ENCODE measurements at regions not wholly inside any gene's neighbourhood (a gene's known extent, or its start where the extent isn't known, plus 50 kb on each side); places are given as distances from the start of the nearest gene placed in this dataset.

DNA sequence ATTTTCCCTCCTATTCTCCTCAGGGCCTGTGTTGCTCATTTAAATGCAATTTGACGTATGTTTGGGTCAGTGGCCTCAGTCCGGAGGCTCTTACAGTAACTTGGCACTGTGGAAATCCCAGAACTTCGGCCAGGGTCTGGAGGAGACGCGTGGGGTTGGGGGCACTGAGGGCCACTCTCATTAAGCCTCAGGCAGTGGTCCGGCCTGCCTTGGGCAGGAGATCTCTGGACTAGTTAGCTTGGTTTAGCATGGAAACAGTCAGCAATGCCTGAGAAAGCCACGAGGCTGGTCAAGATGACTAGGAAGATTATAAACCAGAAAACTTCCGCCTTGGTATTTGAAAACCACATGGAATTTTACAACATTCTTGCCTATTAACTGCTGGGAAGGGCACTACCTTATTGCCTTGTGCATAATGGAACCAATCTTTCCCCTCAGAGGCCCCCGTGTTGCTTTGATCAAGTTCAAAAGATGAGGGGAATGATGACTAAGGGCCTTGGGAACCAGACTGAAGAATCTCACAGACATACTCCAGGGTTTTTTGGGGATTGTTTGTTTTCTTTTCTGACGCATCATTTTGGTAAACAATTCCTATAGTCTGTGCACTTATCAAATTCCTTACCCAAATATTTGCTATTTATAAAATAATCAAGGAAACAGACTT, 206.0 kb upstream of the PREP start:
- ATAC-seq (no peak), DNase-seq (no peak)
- H3K27me3 Mint-ChIP-seq: peaks cover 5% of the 10 kb centered on the region
- no peak overlapping the region for H3K27ac Mint-ChIP-seq
- no peak overlapping the region for H3K4me3 Mint-ChIP-seq
- H3K36me3 Mint-ChIP-seq (ENCODE audit: low read depth): no peaks in the 10 kb centered on the region
- H3K9me3 ChIP-seq (ENCODE audit: control insufficient read depth, low read length, poor library complexity, severe bottlenecking): no peaks in the 10 kb centered on the region
- peaks cover 2% of the 10 kb centered on the region for H3K4me1 Mint-ChIP-seq

DNA sequence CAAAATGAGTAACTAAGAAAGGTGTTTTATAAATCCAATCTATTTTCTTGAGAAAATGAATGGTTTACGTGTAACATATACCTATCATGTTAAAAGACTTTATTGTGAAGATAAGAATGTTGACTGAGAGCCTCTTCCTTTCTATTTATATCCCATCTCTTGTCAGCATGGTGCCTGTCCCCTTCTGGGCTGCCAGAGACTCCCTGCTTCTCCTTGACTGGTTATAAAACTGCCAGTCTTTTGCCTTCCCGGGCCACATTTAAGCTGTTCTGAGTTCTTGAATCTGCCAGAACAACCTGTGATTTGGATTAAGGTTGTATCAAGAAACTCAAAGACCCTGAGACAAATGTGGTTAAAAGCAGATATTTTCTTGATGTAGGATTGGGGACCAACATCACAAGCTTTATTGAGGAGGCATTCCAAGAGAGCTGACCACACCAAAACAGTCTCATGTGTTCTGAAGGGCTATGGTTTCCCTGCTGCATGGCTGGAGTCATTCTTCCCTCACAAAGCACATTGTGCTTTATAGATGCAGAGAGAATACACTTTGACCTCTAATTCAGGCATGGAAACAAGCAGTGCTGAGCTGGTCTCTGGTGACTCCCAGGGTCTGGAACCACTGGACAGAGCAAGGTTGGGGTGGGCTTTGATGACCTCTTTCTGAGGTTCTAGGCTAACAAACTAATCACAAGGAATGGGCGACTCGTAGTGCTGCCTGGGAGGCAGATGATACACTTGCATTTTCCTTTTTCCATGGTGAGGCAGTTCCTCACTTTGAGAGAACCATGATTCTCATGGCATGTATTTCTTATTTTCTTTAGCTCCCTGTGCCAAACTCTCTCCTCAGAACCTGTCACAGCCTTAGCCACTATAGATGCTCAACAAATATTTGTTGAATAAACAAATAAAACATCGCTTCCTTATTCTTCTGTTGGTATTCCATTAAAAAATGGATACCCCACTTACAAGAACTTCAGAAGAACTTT, 205.0 kb upstream of the PREP start:
- no peak overlapping the region for H3K27ac Mint-ChIP-seq
- DNase-seq: no peak
- H3K4me3 Mint-ChIP-seq: no peak overlapping the region
- ATAC-seq: no peak
- no peaks in the 10 kb centered on the region for H3K9me3 ChIP-seq (ENCODE audit: control insufficient read depth, low read length, poor library complexity, severe bottlenecking)
- H3K36me3 Mint-ChIP-seq (ENCODE audit: low read depth): no peaks in the 10 kb centered on the region
- H3K27me3 Mint-ChIP-seq: peaks cover 5% of the 10 kb centered on the region
- peaks cover 2% of the 10 kb centered on the region for H3K4me1 Mint-ChIP-seq

DNA sequence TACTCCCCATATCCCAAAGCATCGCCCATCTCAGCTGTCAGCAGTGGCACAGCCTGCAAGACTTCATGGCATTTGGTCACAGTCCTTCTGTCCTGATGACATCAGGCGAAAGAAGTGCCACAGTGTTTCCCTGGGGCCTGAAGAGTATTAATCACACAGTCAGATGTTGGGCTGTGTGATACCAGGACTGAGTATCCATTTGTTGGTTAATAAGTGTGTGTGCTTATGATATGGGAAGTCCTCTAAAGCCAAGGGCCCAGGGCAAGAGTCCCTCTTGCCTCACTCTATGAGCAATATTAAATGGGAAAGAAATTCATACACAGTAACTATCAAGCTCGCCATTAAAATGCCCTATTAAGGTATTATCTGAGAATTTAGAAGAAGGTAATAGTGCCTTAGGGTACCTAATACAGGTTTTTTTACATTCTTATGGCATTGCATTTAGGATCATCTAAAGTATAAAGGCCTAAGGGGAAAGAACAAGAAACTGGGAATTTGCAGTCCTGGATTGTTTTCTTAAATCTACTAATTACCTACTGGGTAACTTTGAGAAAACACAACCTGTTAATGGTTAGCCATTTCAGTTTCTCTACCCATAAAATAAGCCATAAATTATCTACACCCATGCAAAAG, 204.1 kb upstream of the PREP start:
- peaks cover 5% of the 10 kb centered on the region for H3K27me3 Mint-ChIP-seq
- peaks cover 2% of the 10 kb centered on the region for H3K4me1 Mint-ChIP-seq
- no peak overlapping the region for H3K27ac Mint-ChIP-seq
- no peak for ATAC-seq
- H3K36me3 Mint-ChIP-seq (ENCODE audit: low read depth): no peaks in the 10 kb centered on the region
- H3K4me3 Mint-ChIP-seq: no peak overlapping the region
- H3K9me3 ChIP-seq (ENCODE audit: control insufficient read depth, low read length, poor library complexity, severe bottlenecking): no peaks in the 10 kb centered on the region
- DNase-seq: no peak

DNA sequence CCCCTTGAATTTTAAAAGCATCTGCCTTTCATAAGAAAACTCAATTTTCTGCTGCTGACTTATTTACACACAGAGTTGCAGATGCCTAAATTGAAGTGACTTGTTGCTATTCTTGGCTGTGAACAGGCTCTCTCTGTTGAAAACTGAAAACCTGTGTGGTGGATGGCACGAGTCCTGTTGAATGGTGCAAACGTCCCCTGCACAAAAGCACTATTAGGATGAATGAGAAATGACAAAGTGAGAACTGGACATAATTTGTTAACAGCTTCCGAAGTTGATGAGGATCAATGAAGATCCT, 201.7 kb upstream of the PREP start:
- DNase-seq (no peak), ATAC-seq (no peak)
- Mint-ChIP-seq H3K4me3 (no peak overlapping the region), H3K27ac (no peak overlapping the region), H3K4me1 (peaks cover 11% of the 10 kb centered on the region), H3K36me3 (ENCODE audit: low read depth) (no peaks in the 10 kb centered on the region), H3K27me3 (peaks cover 10% of the 10 kb centered on the region)
- H3K9me3 ChIP-seq (ENCODE audit: control insufficient read depth, low read length, poor library complexity, severe bottlenecking): no peaks in the 10 kb centered on the region

DNA sequence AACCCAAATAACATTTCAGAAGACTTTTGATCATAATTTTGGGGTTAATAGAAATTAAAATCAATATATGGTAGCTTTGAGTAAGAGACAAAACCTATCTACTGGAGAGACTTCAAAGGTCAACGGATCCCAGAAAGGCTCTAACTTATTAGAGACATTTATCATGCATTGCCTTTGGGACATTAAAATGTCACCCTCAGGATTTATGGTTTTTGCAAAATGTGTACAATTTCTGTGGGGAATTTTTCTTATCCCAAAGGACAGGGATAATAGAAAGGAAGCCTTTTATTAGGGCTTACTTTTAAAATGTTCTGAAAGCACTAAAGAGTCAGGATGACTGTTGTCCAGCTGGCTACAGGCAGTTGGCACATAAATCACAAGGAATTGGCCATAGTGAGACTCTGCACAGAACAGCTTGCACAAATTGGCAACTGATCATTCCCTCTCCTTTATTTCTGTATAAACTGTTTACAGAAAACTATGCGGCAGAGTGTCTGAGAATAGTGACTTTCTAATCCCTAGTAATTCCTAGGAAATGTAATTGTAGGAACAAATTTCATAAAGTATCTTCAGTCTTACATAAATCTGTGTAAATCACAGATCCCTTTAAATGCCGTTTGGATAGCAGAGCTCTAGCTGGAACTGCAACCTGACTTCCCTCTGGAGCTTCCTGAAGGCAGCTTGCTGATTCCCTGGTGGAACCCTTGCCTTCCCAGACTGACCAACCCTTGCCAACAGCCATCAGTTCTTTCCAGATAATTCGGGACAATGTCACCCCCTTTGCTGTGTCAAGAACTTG, 201.1 kb upstream of the PREP start:
- no peak for DNase-seq
- no peak overlapping the region for H3K27ac Mint-ChIP-seq
- H3K4me3 Mint-ChIP-seq: no peak overlapping the region
- H3K27me3 Mint-ChIP-seq: peaks cover 10% of the 10 kb centered on the region
- ATAC-seq: no peak
- H3K9me3 ChIP-seq (ENCODE audit: control insufficient read depth, low read length, poor library complexity, severe bottlenecking): no peaks in the 10 kb centered on the region
- H3K36me3 Mint-ChIP-seq (ENCODE audit: low read depth): no peaks in the 10 kb centered on the region
- H3K4me1 Mint-ChIP-seq: peaks cover 11% of the 10 kb centered on the region

DNA sequence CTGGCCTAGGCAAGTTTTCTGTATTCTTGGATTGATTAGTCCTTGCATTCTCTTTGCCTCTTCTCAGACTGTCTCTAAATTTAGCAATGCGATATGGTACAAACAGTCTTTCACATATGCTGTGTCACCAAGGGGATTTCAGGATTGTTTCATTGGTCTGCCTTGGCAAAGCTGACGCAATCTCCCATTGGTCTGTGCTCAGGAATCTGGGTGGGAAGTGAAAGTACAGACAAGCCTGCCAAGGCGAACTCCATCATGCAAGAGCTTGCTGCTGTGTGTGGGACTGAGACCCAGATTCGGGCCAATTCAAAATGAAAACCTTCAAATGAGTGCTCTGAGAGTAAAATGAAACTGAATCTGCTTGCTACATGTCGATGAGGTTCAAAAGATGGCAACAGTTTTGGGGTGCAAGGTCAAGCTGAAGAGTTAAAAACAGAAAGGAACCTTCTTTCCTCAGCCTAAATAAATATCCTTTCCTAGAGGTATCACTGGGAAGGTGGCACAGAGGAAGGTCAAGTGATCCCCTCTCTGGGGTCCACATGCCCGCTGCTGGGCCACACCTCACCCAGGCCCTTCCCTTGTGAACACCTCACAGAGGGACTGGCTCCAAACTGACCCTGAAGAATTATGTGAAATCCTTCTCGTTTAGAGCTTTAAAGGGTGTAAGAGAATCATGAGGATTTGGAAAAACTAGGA, 198.8 kb upstream of the PREP start:
- ATAC-seq (peak; percentile 46), DNase-seq (no peak)

DNA sequence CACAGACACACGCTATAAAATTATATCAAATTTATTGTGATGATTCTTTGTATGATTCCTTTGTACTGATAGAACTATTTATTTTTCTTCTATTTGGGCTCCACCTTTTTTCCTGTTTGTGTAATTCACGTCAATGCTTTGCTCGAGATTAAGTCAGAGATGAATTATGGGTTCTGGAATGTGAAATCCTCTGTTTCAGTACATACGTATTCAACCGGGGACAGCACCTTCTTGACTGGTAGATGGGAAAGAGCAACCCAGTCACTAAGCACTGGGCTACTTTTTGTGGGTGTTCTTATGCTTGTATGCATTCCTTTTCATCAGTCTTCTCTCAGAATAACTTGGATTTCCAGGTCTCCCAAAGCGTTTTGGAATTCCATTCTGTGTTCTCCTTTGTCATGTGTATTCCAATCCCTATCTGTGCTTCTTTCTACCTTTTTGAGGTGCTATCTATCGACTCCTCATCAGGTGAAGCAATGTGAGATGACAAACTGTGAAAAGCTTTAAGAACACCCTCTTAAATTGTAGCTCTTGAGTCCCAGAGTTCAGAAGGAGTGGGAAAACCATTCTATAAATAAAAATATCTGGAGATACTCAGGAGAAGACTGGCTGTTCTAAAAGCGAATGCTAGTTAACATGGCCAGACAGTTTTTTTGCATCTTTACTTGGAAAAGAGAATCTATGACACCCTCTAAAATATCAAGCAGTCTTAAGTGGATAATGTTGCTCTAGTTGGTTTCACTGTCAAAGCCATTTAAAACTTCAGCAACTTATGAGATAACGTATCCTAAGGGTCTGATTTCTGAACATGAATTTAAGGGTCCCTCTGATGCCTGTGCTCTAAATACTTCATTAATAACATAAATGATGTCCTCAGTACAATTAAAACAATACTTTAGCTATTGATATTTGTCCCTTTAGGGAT, 197.7 kb upstream of the PREP start:
- Mint-ChIP-seq H3K36me3 (ENCODE audit: low read depth) (no peaks in the 10 kb centered on the region), H3K27me3 (peaks cover 5% of the 10 kb centered on the region)
- no peak for ATAC-seq

More for the DNA sequence above, 198.8 kb upstream of the PREP start:
- Mint-ChIP-seq H3K4me3 (peak overlapping the region; percentile 75), H3K36me3 (ENCODE audit: low read depth) (no peaks in the 10 kb centered on the region), H3K27ac (peak overlapping the region; percentile 57), H3K4me1 (peaks cover 13% of the 10 kb centered on the region), H3K27me3 (peaks cover 5% of the 10 kb centered on the region)
- H3K9me3 ChIP-seq (ENCODE audit: control insufficient read depth, low read length, poor library complexity, severe bottlenecking): no peaks in the 10 kb centered on the region

DNA sequence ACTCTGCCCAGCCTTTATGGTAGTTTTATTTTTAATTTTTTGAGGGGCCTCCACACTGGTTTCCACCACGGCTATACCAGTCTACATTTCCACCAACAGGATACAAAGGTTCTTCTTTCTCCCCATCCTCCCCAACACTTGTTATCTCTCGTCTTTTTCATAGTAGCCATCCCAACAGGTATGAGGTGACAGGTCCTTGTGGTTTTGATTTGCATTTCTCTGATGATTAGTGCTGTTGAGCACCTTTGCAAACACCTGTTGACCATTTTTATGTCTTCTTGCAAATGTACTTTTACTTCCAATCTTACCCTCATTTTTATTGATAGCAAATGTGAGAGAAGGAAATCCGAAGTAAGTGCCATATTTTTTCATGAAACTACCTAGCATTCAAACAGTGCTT, 195.4 kb upstream of the PREP start:
- ATAC-seq (no peak), DNase-seq (no peak)
- H3K9me3 ChIP-seq (ENCODE audit: control insufficient read depth, low read length, poor library complexity, severe bottlenecking): no peaks in the 10 kb centered on the region
- H3K4me3 Mint-ChIP-seq: peak overlapping the region; percentile 4
- peaks cover 17% of the 10 kb centered on the region for H3K4me1 Mint-ChIP-seq
- peaks cover 5% of the 10 kb centered on the region for H3K27me3 Mint-ChIP-seq
- no peaks in the 10 kb centered on the region for H3K36me3 Mint-ChIP-seq (ENCODE audit: low read depth)
- no peak overlapping the region for H3K27ac Mint-ChIP-seq

More for the DNA sequence above, 197.7 kb upstream of the PREP start:
- H3K27ac Mint-ChIP-seq: peak overlapping the region; percentile 56
- no peaks in the 10 kb centered on the region for H3K9me3 ChIP-seq (ENCODE audit: control insufficient read depth, low read length, poor library complexity, severe bottlenecking)
- H3K4me1 Mint-ChIP-seq: peaks cover 15% of the 10 kb centered on the region
- H3K4me3 Mint-ChIP-seq: peak overlapping the region; percentile 28
- DNase-seq: no peak

DNA sequence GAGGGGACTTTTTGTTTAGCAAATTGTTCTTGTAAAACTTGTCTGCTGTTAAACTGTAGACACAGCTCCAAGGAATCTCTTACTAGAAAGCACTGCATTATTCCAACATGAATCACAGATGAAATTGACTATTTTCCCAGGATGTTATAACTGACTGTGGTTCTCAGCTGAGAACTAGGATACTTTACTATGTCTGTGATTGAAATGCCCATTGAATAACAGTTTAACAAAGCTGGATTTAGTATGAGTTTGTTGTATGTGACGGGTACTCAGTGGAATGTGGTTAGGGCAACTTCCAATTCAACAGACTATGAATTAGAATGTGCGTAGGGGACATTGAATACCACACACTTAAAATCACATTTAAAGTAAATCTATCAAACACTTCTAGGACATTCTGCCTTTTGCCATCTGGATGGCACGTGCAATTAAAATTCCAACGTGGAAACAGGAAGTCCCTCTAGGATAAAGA, 193.4 kb upstream of the PREP start:
- Mint-ChIP-seq H3K4me3 (no peak overlapping the region), H3K27ac (no peak overlapping the region), H3K36me3 (ENCODE audit: low read depth) (peaks cover 2% of the 10 kb centered on the region), H3K4me1 (peaks cover 20% of the 10 kb centered on the region), H3K27me3 (peaks cover under 1% of the 10 kb centered on the region)
- no peak for ATAC-seq
- no peak for DNase-seq
- no peaks in the 10 kb centered on the region for H3K9me3 ChIP-seq (ENCODE audit: control insufficient read depth, low read length, poor library complexity, severe bottlenecking)

DNA sequence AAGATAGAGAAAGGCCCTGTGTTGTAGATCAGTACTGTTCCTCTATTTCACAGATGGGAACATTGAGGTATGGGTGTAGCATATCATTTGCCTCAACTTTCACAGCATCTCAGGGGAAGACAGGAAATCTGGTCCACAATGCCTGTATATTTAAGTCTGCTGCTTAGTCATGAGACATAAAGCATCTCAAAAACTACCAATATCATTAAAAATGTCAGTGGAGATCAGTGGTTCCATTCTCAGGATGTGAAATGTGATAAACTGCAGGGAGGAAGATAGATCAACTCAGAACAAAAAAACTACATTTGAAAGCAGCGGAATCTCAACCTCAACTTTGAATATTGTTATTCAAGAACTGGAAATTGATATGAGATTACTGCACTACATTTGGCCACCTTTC, 192.9 kb upstream of the PREP start:
- H3K36me3 Mint-ChIP-seq (ENCODE audit: low read depth): peaks cover 2% of the 10 kb centered on the region
- no peak overlapping the region for H3K27ac Mint-ChIP-seq
- DNase-seq (no peak), ATAC-seq (no peak)
- peaks cover 24% of the 10 kb centered on the region for H3K4me1 Mint-ChIP-seq
- no peaks in the 10 kb centered on the region for H3K27me3 Mint-ChIP-seq
- no peaks in the 10 kb centered on the region for H3K9me3 ChIP-seq (ENCODE audit: control insufficient read depth, low read length, poor library complexity, severe bottlenecking)
- no peak overlapping the region for H3K4me3 Mint-ChIP-seq

DNA sequence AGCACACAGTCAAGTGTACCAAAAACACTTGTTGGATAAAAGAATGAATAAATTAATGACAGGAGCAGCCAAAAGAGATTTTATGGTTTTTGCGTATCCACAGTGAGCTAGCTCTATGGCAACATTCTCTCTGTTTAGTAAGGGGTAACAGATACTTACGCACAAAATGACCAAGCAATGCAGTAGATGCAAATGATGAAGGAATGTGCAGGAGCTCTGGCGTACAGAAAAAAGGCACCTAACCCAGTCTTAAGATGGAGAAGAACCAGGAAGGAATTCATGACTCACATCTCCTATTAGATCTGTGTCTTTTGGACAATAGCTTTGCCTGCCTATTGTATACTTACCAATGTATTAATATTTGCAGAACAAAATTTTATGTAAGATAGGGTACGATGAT, 191.9 kb upstream of the PREP start:
- no peak overlapping the region for H3K4me3 Mint-ChIP-seq
- no peaks in the 10 kb centered on the region for H3K27me3 Mint-ChIP-seq
- ATAC-seq: no peak

More for the DNA sequence above, 191.9 kb upstream of the PREP start:
- Mint-ChIP-seq H3K36me3 (ENCODE audit: low read depth) (peaks cover 2% of the 10 kb centered on the region), H3K27ac (no peak overlapping the region), H3K4me1 (peaks cover 20% of the 10 kb centered on the region)
- DNase-seq: no peak
- H3K9me3 ChIP-seq (ENCODE audit: control insufficient read depth, low read length, poor library complexity, severe bottlenecking): no peaks in the 10 kb centered on the region

All from T-helper 17 cell (primary cell).